GM23338 (cell line): ENCODE measurements at regions not wholly inside any gene's neighbourhood (a gene's known extent, or its start where the extent isn't known, plus 50 kb on each side); places are given as distances from the start of the nearest gene placed in this dataset.

Experiments used
- ATAC-seq: fragments of 200-7000 bp; cut with Tn5 transposase; 3 replicates; pipeline ENCODE4 v1.9.1; 2020
- DNase-seq: peaks from one replicate; pipeline ENCODE4 v3.0.0-alpha.2; 2015; ENCODE audit warnings: low spot score
- H2AFZ ChIP-seq: fragments of 200-600 bp; sonication (generic); 2 replicates; pipeline ENCODE4 v1.8.0; 2016; ENCODE audit warnings: antibody characterized with exemption, mild to moderate bottlenecking, moderate library complexity
- H3F3A ChIP-seq: fragments of 200-600 bp; sonication (generic); replicated peaks from 2 replicates; pipeline ENCODE4 v1.8.0; 2017; ENCODE audit warnings: antibody characterized with exemption, mixed run types, low read depth
- H3K27ac ChIP-seq: fragments of 200-600 bp; sonication (generic); 2 replicates; pipeline ENCODE4 v1.6.1; 2016; ENCODE audit warnings: low read depth
- H3K27me3 ChIP-seq: fragments of 200-600 bp; sonication (generic); 2 replicates; pipeline ENCODE4 v1.8.0; 2016; ENCODE audit warnings: mild to moderate bottlenecking, mixed run types, moderate library complexity; ENCODE audit not compliant: insufficient read depth
- H3K36me3 ChIP-seq: fragments of 200-600 bp; sonication (generic); 2 replicates; pipeline ENCODE4 v1.8.0; 2016; ENCODE audit warnings: mild to moderate bottlenecking; ENCODE audit not compliant: insufficient read depth
- H3K4me1 ChIP-seq: fragments of 200-600 bp; sonication (generic); 2 replicates; pipeline ENCODE4 v1.8.0; 2016; ENCODE audit warnings: mild to moderate bottlenecking, moderate library complexity; ENCODE audit not compliant: insufficient read depth
- H3K4me2 ChIP-seq: fragments of 200-600 bp; sonication (generic); 2 replicates; pipeline ENCODE4 v1.7.1; 2017; ENCODE audit warnings: mixed run types
- H3K4me3 ChIP-seq: fragments of 200-600 bp; sonication (generic); 2 replicates; pipeline ENCODE4 v1.6.1; 2016; ENCODE audit warnings: mixed run types
- H3K79me2 ChIP-seq: fragments of 200-600 bp; sonication (generic); replicated peaks from 2 replicates; pipeline ENCODE4 v1.8.0; 2017; ENCODE audit warnings: mild to moderate bottlenecking; ENCODE audit not compliant: insufficient read depth
- H3K9me2 ChIP-seq: fragments of 200-600 bp; sonication (generic); 2 replicates; pipeline ENCODE4 v1.8.0; 2017; ENCODE audit not compliant: insufficient read depth
- H4K20me1 ChIP-seq: fragments of 200-600 bp; sonication (generic); replicated peaks from 2 replicates; pipeline ENCODE4 v1.8.0; 2017; ENCODE audit warnings: mild to moderate bottlenecking; ENCODE audit not compliant: insufficient read depth
- H3K27ac Mint-ChIP-seq: 2 replicates; pipeline ENCODE4 v1.8.0; 2020; ENCODE audit warnings: inconsistent platforms, mild to moderate bottlenecking, moderate library complexity, mixed read lengths
- H3K27me3 Mint-ChIP-seq: 3 replicates; pipeline ENCODE4 v1.8.0; 2022; ENCODE audit warnings: low read depth, mild to moderate bottlenecking, moderate library complexity, mixed read lengths, inconsistent platforms; ENCODE audit not compliant: insufficient read depth, poor library complexity
- H3K36me3 Mint-ChIP-seq: 3 replicates; pipeline ENCODE4 v1.8.0; 2021; ENCODE audit warnings: low read depth, mild to moderate bottlenecking, inconsistent platforms, moderate library complexity, mixed read lengths
- H3K4me1 Mint-ChIP-seq: 3 replicates; pipeline ENCODE4 v1.8.0; 2020; ENCODE audit warnings: mild to moderate bottlenecking, inconsistent platforms, mixed read lengths
- H3K4me3 Mint-ChIP-seq: 3 replicates; pipeline ENCODE4 v1.8.0; 2021; ENCODE audit warnings: moderate library complexity, mild to moderate bottlenecking, inconsistent platforms, mixed read lengths
- H3K9me3 Mint-ChIP-seq: 3 replicates; pipeline ENCODE4 v1.8.0; 2020; ENCODE audit warnings: moderate library complexity, mild to moderate bottlenecking, inconsistent platforms, mixed read lengths
- CREB1 ChIP-seq: fragments of 250-450 bp; sonication (Bioruptor Pico); IDR thresholded peaks from 2 replicates; pipeline ENCODE4 v1.5.0; 2020; ENCODE audit warnings: low read depth, mild to moderate bottlenecking, moderate library complexity
- EZH2 ChIP-seq: fragments of 200-600 bp; sonication (generic); IDR thresholded peaks from one replicate; pipeline ENCODE4 v1.8.0; 2017; ENCODE audit warnings: antibody characterized with exemption, mild to moderate bottlenecking, low read depth; ENCODE audit not compliant: unreplicated experiment
- JUNB ChIP-seq: IDR thresholded peaks from one replicate; pipeline ENCODE4 v1.6.1; 2016; ENCODE audit warnings: antibody characterized with exemption; ENCODE audit not compliant: unreplicated experiment
- NANOG ChIP-seq: IDR thresholded peaks from 2 replicates; pipeline ENCODE4 v1.6.1; 2016; ENCODE audit warnings: antibody characterized with exemption, borderline replicate concordance
- ZNF331 ChIP-seq: fragments of 250-450 bp; sonication (Bioruptor Pico); IDR thresholded peaks from 2 replicates; pipeline ENCODE4 v1.5.0; 2020; ENCODE audit warnings: low read depth, mild to moderate bottlenecking, moderate library complexity
- TF ChIP-seq, protein P1 (sequence below): fragments of 250-450 bp; sonication (Bioruptor Pico); IDR thresholded peaks from 2 replicates; pipeline ENCODE4 v1.5.0; 2020; ENCODE audit warnings: mild to moderate bottlenecking, moderate library complexity
- TF ChIP-seq, protein P2 (sequence below), 2 experiments: fragments of 200-600 bp in 1 of 2; sonication (generic) in 1 of 2; conservative IDR thresholded peaks; 2 replicates each; pipeline versions ENCODE4 v1.5.1 to v1.6.1; 2016 to 2017; ENCODE audit warnings: antibody characterized with exemption in 2 of 2, low read depth in 2 of 2, mild to moderate bottlenecking in 2 of 2, moderate library complexity in 1 of 2

GRCh38 chr6:33869826-33870423, 66.1 kb upstream of the MLN start:
- H3K79me2 ChIP-seq, result no peaks in the 10 kb centered on the region
- peak; percentile 61 for DNase-seq
- no peaks in the 10 kb centered on the region for H3K27me3 ChIP-seq
- no peak overlapping the region for H3K4me2 ChIP-seq
- Mint-ChIP-seq H3K4me1 (peaks cover 30% of the 10 kb centered on the region), H3K27me3 (peaks cover 8% of the 10 kb centered on the region), H3K27ac (no peak overlapping the region; the same call in 1 of the 2 replicates), H3K9me3 (peaks cover 2% of the 10 kb centered on the region; the same call in 1 of the 3 replicates), H3K36me3 (no peaks in the 10 kb centered on the region), H3K4me3 (no peak overlapping the region)
- no peaks in the 10 kb centered on the region for H3K4me1 ChIP-seq
- H3K27ac ChIP-seq, result no peak overlapping the region
- no peaks in the 10 kb centered on the region for H4K20me1 ChIP-seq
- no peaks in the 10 kb centered on the region for H3K36me3 ChIP-seq
- ATAC-seq, result peak; percentile 89
- no peak overlapping the region for H3K4me3 ChIP-seq
- TF ChIP-seq, protein P1, sequence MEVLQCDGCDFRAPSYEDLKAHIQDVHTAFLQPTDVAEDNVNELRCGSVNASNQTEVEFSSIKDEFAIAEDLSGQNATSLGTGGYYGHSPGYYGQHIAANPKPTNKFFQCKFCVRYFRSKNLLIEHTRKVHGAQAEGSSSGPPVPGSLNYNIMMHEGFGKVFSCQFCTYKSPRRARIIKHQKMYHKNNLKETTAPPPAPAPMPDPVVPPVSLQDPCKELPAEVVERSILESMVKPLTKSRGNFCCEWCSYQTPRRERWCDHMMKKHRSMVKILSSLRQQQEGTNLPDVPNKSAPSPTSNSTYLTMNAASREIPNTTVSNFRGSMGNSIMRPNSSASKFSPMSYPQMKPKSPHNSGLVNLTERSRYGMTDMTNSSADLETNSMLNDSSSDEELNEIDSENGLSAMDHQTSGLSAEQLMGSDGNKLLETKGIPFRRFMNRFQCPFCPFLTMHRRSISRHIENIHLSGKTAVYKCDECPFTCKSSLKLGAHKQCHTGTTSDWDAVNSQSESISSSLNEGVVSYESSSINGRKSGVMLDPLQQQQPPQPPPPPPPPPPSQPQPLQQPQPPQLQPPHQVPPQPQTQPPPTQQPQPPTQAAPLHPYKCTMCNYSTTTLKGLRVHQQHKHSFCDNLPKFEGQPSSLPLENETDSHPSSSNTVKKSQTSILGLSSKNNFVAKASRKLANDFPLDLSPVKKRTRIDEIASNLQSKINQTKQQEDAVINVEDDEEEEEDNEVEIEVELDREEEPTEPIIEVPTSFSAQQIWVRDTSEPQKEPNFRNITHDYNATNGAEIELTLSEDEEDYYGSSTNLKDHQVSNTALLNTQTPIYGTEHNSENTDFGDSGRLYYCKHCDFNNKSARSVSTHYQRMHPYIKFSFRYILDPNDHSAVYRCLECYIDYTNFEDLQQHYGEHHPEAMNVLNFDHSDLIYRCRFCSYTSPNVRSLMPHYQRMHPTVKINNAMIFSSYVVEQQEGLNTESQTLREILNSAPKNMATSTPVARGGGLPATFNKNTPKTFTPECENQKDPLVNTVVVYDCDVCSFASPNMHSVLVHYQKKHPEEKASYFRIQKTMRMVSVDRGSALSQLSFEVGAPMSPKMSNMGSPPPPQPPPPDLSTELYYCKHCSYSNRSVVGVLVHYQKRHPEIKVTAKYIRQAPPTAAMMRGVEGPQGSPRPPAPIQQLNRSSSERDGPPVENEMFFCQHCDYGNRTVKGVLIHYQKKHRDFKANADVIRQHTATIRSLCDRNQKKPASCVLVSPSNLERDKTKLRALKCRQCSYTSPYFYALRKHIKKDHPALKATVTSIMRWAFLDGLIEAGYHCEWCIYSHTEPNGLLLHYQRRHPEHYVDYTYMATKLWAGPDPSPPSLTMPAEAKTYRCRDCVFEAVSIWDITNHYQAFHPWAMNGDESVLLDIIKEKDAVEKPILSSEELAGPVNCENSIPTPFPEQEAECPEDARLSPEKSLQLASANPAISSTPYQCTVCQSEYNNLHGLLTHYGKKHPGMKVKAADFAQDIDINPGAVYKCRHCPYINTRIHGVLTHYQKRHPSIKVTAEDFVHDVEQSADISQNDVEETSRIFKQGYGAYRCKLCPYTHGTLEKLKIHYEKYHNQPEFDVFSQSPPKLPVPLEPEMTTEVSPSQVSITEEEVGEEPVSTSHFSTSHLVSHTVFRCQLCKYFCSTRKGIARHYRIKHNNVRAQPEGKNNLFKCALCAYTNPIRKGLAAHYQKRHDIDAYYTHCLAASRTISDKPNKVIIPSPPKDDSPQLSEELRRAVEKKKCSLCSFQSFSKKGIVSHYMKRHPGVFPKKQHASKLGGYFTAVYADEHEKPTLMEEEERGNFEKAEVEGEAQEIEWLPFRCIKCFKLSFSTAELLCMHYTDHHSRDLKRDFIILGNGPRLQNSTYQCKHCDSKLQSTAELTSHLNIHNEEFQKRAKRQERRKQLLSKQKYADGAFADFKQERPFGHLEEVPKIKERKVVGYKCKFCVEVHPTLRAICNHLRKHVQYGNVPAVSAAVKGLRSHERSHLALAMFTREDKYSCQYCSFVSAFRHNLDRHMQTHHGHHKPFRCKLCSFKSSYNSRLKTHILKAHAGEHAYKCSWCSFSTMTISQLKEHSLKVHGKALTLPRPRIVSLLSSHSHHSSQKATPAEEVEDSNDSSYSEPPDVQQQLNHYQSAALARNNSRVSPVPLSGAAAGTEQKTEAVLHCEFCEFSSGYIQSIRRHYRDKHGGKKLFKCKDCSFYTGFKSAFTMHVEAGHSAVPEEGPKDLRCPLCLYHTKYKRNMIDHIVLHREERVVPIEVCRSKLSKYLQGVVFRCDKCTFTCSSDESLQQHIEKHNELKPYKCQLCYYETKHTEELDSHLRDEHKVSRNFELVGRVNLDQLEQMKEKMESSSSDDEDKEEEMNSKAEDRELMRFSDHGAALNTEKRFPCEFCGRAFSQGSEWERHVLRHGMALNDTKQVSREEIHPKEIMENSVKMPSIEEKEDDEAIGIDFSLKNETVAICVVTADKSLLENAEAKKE, result peak; percentile 53; the same call in 1 of the 2 replicates
- TF ChIP-seq EZH2, result no peak
- H3K9me2 ChIP-seq, result no peaks in the 10 kb centered on the region
- no peaks in the 10 kb centered on the region for H3F3A ChIP-seq
- H2AFZ ChIP-seq, result peak overlapping the region; percentile 73; the same call in 1 of the 2 replicates

DNA sequence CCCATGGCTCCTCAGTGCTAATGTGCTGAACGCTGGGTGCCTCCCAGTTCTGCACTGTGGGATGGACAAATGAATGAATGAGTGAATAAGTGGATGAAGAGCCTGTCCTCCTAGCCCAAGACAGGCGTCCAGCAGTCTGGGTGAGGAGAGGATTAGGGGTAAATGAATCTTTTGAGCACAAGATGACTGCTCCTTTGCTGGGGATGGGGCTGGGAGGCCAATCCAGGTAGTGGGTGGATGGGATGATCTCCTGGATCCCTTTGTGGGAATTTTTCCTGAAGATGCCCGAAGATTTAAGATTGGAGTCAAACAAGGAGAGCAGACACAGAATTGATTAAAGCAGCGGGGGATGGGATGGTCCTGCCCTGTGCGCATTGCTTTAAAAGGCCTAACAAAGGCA, 65.3 kb upstream of the MLN start:
- Mint-ChIP-seq H3K4me3 (no peak overlapping the region), H3K27me3 (peaks cover 7% of the 10 kb centered on the region), H3K4me1 (peaks cover 30% of the 10 kb centered on the region), H3K36me3 (no peaks in the 10 kb centered on the region), H3K9me3 (peaks cover 2% of the 10 kb centered on the region; the same call in 1 of the 3 replicates), H3K27ac (no peak overlapping the region)
- H3K4me2 ChIP-seq, result no peak overlapping the region
- no peaks in the 10 kb centered on the region for H3K9me2 ChIP-seq
- DNase-seq (no peak), ATAC-seq (no peak)
- H3K4me3 ChIP-seq, result no peak overlapping the region
- no peaks in the 10 kb centered on the region for H3K36me3 ChIP-seq
- H3F3A ChIP-seq, result no peaks in the 10 kb centered on the region
- H3K27me3 ChIP-seq, result no peaks in the 10 kb centered on the region
- H3K79me2 ChIP-seq, result no peaks in the 10 kb centered on the region
- H4K20me1 ChIP-seq, result no peaks in the 10 kb centered on the region
- no peaks in the 10 kb centered on the region for H3K4me1 ChIP-seq
- H3K27ac ChIP-seq, result no peak overlapping the region
- H2AFZ ChIP-seq, result peak overlapping the region; percentile 43
- TF ChIP-seq JUNB, result no peak
- TF ChIP-seq, protein P2, sequence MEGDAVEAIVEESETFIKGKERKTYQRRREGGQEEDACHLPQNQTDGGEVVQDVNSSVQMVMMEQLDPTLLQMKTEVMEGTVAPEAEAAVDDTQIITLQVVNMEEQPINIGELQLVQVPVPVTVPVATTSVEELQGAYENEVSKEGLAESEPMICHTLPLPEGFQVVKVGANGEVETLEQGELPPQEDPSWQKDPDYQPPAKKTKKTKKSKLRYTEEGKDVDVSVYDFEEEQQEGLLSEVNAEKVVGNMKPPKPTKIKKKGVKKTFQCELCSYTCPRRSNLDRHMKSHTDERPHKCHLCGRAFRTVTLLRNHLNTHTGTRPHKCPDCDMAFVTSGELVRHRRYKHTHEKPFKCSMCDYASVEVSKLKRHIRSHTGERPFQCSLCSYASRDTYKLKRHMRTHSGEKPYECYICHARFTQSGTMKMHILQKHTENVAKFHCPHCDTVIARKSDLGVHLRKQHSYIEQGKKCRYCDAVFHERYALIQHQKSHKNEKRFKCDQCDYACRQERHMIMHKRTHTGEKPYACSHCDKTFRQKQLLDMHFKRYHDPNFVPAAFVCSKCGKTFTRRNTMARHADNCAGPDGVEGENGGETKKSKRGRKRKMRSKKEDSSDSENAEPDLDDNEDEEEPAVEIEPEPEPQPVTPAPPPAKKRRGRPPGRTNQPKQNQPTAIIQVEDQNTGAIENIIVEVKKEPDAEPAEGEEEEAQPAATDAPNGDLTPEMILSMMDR (conservative IDR thresholded peaks at IDR 0.05; ENCODE audit: low read depth in 2 of 2), result no peak
- TF ChIP-seq ZNF331, result no peak
- no peak for TF ChIP-seq CREB1 (CRISPR knock-in tag)
- no peak for TF ChIP-seq NANOG
